ENCODE measurements at regions not wholly inside any gene's neighbourhood (a gene's known extent, or its start where the extent isn't known, plus 50 kb on each side); places are given as distances from the start of the nearest gene placed in this dataset.

GRCh38 chr1:75993661-75994060, 61.5 kb upstream of the ASB17 start:
- TF ChIP-seq CTCF (IDR thresholded peaks at IDR 0.05): no peak
- no peak for TF ChIP-seq POLR2A (IDR thresholded peaks at IDR 0.05)
